EL (cell line): ENCODE measurements at regions not wholly inside any gene's neighbourhood (a gene's known extent, or its start where the extent isn't known, plus 50 kb on each side); places are given as distances from the start of the nearest gene placed in this dataset.
A peak's percentile ranks its signal among the peaks of the same experiment; 100 is the strongest.

ENCODE experiments used
- DNase-seq: peaks from one replicate; pipeline ENCODE4 v3.0.0-alpha.2; 2016

DNA sequence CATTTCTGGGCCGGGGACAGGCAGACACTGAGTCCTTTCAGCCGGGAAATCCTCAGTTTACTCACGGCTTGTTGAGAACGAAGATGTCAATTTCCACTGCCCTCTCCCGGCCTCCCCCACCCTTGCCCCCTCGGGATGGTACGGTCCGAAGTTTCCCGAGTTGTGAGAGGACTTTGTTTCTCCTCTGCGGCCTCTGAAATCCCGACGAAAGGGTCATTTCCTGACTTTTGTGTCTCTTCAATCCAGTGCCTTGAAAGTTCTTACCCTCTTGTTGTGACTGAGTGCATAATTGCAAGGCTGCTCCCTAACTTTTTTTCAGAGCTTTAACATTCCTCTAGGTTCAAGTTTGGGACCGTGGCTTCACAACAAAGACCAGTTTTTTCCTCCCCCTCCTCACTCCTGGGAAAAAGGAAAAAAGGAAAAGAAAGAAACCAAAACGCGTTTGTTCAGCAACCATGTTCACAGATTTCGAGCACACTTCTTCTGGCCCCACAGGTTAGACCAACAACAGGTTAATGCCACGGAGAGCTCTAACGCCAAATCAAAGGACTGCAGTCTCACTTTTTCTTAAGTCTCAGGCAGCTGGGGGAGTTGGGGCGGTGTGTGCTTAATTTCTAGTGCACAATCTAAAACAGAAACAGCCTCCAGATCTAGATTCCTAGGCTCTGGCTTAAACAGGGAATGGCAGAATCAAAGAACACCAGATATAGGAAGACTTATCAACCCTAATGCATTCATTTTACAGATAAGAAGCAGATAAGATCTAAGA is 138.9 kb downstream of the TMCO5A start:
- no peak for DNase-seq

- DNase-seq, result peak; percentile 31
These were observed 139.6 kb downstream of the TMCO5A start for GRCh38 chr15:38074029-38074428.

- DNase-seq, result no peak
These were observed 141.0 kb downstream of the TMCO5A start for GRCh38 chr15:38075466-38075865.

DNA sequence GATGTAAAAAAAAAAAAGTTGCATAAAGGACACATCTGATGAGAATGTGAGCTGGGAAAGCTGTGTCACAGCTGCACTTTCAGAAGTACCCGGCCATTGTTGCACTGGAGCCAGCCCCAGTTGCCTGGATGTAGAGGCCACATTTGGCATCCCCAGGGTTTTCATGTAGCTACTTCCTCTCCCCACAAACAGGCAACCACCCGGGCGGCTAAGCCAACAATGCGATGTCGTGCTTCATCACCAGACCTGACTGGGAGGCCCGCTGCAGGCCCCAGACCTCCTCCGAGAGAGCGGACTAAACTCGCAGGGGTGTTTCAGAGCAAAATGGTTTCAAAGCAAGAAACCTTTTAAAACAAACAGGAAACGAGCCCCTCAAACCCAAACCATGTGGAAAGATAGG is 142.3 kb downstream of the TMCO5A start:
- DNase-seq, result no peak

- no peak for DNase-seq
These were observed 144.8 kb downstream of the TMCO5A start for GRCh38 chr15:38079236-38079635.

DNA sequence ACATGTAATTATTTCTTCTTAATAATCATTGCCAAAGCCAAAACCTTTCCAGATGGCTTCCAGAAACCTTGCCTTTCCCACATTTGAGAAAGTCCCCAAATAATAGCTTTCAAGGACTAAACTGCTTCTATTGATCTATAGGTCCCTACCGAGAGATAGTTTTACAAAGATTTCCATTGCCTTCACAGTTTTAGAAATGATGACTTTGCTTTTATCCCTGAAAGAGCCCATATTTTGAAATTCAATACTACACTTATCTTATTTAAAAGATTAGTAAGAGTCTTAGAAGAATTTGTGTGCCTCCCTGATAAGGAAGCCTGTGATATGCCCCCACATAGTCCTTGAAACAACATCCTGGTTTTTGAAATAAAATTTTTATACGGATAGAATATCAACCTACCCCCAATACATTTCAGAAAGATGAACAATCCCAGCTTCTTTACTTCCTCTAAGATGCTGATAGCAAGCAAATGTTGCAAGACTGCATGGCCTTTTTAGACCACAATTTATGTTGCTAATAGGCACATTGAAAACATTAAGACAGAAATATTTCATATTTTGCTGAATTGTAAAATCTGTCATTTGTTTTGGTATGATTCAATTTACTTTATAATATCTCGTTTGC is 146.3 kb downstream of the TMCO5A start:
- no peak for DNase-seq

DNA sequence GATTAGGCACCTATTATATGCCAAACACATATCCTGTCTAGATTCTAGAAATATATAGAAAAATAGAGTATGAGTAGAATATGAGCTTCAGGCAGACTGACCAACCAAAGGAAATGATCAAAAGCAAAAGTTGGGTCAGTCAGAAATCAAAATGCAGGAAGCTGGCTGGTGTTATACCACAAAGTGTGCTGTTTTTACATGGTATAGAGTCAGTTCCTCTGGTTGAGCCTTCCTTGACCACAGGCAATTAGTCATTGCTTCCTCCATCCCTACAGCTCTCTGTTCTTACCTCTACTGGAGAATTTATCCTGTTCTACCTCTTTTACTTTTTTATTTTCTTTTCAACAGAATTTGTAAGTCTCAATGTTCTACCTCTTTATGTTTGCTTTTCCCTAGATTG is 149.8 kb downstream of the TMCO5A start:
- DNase-seq, result peak; percentile 46

- DNase-seq, result no peak
These were observed 150.7 kb downstream of the TMCO5A start for GRCh38 chr15:38085114-38085513.

GRCh38 chr15:38085931-38086568 is 151.6 kb downstream of the TMCO5A start:
- DNase-seq, result peak; percentile 38

- no peak for DNase-seq
These were observed 152.2 kb downstream of the TMCO5A start for GRCh38 chr15:38086611-38087010.

DNA sequence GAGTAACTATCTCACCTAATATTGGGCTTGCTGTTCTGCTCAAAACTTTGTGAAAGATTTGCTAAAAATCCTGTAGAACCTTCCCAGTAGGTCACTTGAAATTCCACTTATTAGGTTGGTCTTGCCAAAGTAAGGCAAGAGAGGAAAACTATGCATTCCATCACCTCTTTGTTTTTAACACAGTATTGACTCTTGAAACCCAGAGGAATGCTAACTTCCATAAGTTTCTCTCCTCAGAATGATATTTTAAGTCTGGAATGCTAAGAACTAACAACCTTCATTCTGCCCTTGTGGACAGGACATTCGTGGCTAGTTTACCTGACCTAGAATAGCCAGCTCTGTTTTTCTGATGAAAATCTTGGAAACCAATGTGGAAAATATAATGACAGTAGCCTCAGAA is 154.5 kb downstream of the TMCO5A start:
- no peak for DNase-seq

GRCh38 chr15:38090223-38090622 is 155.8 kb downstream of the TMCO5A start:
- no peak for DNase-seq

DNA sequence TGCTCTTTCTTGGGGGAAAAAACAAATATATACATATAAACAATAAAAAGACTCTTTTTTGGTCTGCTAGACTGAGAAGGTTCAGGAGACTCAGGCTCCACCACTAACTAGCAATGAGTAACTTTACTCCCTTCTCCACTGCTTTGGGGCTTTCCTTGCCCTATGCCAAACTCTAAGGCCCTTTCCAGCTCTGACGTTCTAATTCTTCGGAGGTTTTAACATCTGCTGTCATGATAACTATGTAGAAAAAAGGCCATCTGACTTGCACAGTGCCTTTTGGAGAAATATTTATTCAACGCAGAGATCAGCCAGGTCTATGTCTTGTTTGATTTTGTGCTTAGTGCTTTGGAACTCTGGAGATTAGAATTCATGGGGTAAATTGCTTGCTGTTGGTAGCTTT is 156.2 kb downstream of the TMCO5A start:
- no peak for DNase-seq

DNA sequence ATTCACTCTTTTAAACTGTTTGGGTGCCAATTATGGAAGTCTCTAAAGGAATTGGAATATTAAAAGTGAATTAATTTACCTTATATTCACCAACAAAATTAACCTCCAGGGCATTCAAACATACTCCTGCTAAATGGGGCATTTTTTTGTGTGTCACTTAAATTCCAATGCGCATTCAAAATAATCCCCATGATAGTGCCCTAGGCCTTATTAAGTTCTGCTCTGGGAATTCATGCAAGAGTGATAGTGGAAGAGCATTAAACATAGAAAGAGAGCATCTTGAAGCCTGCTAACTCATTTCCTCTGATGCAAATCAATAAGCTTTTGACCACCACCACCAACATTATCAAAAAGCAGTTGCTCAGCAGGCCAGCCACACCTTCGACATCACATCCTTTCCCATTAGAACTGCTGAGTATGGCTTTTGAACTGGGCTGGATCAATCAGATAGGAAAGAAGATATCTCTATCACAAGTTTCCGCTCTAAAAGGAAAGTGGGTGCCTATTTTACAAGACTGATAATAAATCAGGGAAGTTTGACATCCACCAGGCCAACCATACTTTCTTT is 156.7 kb downstream of the TMCO5A start:
- no peak for DNase-seq

DNA sequence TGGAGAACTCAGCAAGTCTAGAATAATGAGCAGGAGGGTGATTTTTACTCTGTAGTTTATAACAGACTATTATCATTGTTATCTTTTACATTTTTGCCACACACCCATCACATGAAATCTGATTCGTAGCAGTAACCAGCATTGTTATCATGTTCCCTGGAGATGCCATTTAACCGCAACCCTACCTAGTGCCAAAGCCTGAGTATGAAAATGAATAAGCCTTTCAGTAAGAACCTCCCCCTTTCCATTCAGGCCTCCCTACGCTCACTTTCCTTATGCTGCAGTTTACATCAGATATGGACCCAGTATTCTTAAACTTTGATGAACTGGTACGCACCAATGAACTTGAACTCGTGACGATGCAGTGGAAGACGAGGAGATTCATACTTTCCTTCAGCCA is 158.7 kb upstream of the SPRED1 start:
- no peak for DNase-seq

DNA sequence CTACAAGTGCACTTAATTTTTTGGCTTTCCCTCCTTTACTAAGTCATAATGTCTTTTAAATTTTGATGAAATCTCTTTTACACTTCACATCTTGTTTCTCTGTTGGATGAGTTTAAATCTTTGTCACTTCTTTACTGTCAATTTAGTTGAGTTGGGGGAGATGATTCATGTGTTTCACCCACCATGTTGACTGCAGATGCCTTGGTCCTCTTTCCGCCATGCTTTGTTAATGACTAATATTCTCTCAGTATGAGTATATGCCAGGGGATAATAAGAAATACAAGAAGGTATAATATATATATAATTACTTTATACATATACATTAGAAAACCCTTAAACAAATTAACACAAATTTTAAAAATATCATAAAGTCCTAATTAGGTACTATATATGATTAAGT is 149.7 kb upstream of the SPRED1 start:
- DNase-seq, result no peak

DNA sequence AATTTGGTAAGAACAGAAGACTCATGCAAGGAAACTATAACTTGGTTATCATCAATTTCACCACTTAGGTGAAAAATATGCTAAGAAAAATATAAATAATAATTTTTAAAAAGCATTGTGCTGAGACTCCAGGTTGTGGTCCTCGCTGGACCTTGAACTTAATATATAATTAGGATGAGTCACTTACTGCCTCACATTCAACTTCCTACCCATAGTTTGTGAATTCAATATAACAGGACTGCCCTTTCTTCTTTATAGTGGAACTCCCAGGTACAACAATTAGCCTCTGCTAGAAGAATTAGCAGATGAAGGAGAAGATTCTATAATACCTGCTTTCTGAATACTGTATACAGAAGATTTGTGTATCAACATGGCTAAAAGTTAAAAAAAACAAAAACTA is 149.1 kb upstream of the SPRED1 start:
- DNase-seq, result no peak

GRCh38 chr15:38111070-38111469 is 141.6 kb upstream of the SPRED1 start:
- DNase-seq, result no peak

GRCh38 chr15:38112406-38112805 is 140.2 kb upstream of the SPRED1 start:
- peak; percentile 4 for DNase-seq

- no peak for DNase-seq
These were observed 137.5 kb upstream of the SPRED1 start for GRCh38 chr15:38115121-38115520.

GRCh38 chr15:38117781-38118180 is 134.9 kb upstream of the SPRED1 start:
- DNase-seq, result no peak

- DNase-seq, result peak; percentile 9
These were observed 132.8 kb upstream of the SPRED1 start for GRCh38 chr15:38119865-38120264.

- DNase-seq, result peak; percentile 41
These were observed 125.3 kb upstream of the SPRED1 start for GRCh38 chr15:38127306-38127771.

DNA sequence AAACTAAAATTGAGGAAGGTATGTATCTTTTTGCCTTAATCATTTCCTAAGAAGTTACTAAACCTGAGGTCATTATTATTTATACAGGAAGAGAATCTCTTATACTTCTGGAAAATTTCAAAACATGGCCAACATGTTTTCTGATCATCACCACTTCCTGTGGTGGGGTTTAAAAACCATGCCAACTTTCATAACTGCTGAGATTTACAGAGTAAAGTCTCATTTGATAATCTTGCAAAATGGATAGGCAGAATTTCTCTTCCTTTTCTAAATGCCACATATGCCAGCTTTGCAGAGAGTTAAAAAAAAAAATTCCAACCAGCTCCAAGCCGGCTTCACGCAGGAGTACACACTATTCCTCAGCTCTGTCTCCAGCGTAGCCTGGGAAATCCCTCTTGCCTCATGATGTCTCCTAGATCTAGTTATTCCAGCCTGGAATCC is 124.3 kb upstream of the SPRED1 start:
- peak; percentile 35 for DNase-seq
